HG03066 (cell line): ENCODE measurements at regions not wholly inside any gene's neighbourhood (a gene's known extent, or its start where the extent isn't known, plus 50 kb on each side); places are given as distances from the start of the nearest gene placed in this dataset.
"Not testable (repeated sequence)": the region's sequence is repeated elsewhere in the genome, so short reads cannot be mapped to it uniquely, and the experiment has no call there.

Experiments used
- ATAC-seq: cut with Tn5 transposase; IDR thresholded peaks from one replicate; pipeline ENCODE4 v1.9.1; 2021; ENCODE audit warnings: low read depth; ENCODE audit not compliant: unreplicated experiment

DNA sequence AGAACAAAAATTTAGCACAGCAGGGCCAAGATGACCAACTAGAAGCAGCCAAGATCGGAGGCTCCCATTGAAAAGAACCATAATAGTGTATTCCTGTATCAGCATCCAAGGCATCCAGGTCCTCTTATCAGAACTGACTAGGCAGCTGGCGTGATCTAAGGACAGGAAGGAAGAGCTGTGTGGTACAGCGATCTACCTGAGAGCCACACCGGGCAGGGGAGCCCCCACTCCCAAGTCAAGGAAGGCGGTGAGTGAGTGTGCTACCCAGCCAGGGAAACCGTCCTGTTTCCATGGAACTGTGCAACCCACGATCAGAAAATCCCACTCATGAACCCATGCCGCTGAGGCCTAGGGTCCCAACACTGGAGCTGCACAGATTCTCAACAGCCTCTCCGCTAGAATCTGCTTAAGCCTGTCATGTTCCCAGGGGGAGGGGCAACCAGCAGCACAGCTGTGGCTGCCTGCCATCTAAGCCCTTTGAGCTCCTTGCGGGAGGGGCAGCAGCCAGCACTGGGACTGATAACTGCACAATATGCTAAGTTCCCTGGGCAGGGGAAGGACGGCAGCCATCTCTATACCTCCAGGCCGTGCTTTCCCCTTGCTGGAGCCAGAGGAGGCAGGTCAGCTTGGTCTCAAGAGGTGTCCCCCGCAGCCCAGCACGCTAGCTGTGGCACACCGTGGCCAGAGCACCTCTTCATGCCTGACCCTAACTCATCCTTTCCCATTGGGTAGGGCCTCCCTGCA is 213.0 kb upstream of the SMIM30 start:
- ATAC-seq: no peak

DNA sequence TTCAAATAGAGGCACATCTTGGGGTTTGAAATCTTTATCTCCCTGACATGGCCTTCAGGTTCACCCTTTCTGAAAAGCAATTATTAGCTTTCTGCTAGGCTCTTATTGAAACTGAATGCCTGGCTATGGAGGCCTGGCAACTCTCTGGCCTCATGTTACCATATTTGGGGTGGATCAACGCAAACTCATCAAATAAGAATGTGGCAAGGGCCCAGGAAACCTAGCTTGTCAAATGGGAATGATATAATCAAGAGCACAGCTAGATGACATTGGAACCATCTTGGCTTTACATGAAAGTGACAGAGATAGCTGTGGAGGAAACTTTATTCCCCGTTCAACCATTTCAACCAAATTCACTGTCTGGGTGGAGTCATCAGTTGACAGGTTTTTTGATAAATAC is 202.8 kb upstream of the SMIM30 start:
- ATAC-seq: no peak

- no peak for ATAC-seq
These were observed 202.1 kb upstream of the SMIM30 start for GRCh38 chr7:113320419-113320818.

DNA sequence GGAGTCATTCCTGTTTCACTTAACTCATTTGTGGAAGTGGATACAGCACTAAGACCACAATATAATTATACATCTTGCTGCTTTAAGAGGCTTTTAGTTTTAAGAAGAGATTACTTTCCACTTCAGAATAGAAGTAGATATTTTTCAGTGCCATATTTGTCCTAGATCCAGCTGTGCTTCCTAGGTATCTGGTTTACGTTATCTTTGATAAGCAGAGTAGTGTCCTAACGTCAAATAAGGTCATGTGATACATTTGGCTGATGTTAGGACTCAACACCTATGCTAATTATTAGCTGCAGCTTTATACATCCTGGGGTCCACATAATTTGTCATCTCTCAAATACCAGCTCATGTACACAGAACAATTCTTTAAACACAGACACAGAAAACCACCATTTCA is 196.2 kb upstream of the SMIM30 start:
- no peak for ATAC-seq

DNA sequence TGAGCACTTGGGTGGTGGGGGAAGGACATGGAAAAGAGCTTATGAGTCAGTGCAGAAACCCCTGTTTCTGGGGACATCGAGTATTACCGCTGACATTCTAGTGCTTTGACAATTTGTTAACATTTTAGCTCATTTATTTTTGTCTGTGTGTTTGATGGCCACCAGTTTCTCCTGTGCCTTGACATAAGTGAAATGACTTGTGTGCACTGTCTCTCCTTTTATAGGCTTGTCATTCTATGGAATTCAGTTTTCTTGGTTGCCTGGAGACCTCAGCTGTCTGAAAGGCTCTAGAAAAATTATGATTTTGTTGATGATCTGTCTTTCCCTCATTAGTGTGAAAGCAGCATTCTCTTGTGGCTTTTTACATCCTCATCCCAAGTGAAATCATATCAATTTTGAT is 190.0 kb upstream of the SMIM30 start:
- ATAC-seq: no peak

DNA sequence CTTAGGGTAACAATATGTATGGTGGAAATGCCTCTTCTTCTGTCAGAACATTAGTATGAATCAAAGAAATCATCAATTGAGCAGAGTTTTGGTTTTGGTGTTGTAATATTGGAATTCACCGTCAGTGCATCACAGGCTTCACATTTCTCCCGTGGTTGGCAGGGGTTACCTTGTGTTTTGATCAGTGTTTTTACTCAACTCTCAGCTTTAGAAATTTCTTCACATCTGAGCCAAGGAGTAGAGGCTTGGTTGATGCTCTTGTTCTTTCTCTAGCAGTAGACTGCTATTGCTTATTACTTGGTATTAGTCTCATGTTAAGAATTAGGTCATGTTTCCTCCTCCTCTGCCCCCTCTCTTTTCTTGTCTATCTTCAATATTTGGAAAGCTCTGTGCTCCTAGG is 188.8 kb upstream of the SMIM30 start:
- no peak for ATAC-seq

- ATAC-seq: no peak
These were observed 187.9 kb upstream of the SMIM30 start for GRCh38 chr7:113306302-113306701.

GRCh38 chr7:113304104-113304503 is 185.8 kb upstream of the SMIM30 start:
- no peak for ATAC-seq

DNA sequence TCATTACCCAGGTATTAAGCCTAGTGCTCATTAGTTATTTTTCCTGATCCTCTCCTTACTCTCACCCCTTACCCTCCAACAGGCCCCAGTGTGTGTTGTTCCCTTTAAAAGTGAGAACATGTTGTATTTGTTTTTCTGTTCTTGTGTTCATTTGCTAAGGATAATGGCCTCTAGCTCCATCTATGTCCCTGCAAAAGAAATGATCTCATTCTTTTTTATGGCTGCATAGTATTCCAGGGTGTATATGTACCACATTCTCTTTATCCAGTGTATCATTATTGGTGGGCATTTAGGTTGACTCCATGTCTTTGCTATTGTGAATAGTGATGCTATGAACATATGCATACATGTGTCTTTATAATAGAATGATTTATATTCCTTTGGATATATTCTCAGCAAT is 185.0 kb upstream of the SMIM30 start:
- not testable (repeated sequence) for ATAC-seq

DNA sequence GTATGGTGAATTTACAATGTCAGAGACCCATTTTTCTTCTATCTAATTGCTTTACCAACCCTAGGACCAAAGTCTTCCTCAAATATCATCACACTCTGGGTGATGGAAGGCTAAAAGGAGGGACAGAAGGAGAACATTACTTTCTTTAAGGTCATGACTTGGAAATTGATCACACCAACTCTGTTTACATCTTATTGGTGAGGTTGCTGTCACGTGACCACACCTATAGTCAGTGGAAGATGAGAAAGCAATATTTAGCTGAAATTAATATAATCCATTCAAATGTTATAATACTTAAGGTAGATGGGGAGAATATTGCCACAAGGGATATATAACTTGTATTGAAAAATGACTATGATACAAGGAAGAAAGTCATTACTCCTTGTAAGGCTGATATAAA is 183.6 kb upstream of the SMIM30 start:
- no peak for ATAC-seq

- no peak for ATAC-seq
These were observed 182.8 kb upstream of the SMIM30 start for GRCh38 chr7:113301141-113301540.

GRCh38 chr7:113299748-113300147 is 181.4 kb upstream of the SMIM30 start:
- ATAC-seq: no peak

GRCh38 chr7:113298501-113298900 is 180.1 kb upstream of the SMIM30 start:
- no peak for ATAC-seq

GRCh38 chr7:113294750-113295149 is 176.4 kb upstream of the SMIM30 start:
- no peak for ATAC-seq

DNA sequence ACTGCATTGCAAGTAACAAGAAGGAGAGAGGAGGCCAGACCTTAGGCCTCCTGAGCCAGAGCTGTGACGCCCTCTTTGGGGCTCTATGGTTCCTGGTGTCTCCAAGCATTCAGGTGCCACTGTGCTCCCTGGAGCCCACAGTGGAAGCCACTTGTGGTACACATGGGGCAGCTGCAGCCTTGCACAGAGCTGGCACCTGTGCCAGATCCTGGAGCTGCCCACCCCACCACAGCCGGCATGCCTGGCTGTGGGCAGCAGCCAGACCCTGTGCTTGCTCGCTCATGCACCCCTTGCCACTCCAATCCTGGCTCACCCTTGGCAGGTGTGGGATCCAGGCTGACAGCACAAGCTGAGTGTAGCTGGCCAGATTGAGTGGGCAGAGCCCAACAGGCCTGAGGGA is 173.8 kb upstream of the SMIM30 start:
- no peak for ATAC-seq

- ATAC-seq: no peak
These were observed 172.7 kb upstream of the SMIM30 start for GRCh38 chr7:113291058-113291457.

DNA sequence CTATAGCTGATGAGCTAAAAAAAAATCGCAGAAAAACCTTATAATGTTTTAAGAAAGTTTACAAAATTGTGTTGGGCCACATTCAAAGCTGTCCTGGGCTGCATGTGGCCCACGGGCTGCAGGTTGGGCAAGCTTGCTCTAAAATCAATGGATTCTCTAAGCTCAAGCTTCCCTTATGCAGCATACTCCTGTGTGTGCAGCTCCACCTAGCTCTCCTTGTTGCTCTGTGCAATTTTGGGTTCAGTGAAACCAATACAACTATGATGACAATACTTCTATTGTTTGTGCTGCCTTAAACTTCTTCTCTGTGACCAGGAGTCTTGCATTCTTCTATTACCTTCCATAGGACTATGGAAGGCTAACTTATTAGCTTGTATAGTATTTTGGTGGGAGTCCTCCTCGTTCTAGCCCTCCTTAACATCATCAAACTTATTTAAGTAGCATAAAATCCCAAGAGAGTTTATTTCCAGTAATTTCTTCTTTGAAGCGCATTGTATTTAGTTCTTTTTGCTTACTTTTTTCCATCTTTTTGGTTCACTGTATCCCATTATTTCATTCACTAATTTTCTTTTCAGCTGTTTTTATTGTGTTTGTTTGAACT is 170.9 kb upstream of the SMIM30 start:
- peak; percentile 43 for ATAC-seq

DNA sequence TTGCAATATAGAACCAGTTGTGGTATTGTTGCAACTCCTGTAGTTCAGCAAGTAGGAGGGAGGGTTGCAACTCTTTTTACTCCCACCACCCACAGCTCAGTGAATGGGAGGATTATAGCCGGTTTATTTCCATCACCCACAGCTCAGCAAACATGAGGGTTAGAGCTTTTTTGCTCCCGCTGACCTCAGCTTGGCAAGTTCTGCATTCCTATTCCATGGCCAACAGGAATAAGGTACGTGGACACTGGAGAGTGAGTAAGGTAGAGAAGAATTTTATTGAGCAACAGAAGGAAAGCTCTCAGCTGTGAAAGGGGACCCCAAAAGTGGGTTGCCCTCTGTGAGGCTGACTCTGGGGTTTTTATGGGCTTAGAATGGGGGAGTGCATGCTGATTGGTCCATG is 167.1 kb upstream of the SMIM30 start:
- ATAC-seq: no peak

DNA sequence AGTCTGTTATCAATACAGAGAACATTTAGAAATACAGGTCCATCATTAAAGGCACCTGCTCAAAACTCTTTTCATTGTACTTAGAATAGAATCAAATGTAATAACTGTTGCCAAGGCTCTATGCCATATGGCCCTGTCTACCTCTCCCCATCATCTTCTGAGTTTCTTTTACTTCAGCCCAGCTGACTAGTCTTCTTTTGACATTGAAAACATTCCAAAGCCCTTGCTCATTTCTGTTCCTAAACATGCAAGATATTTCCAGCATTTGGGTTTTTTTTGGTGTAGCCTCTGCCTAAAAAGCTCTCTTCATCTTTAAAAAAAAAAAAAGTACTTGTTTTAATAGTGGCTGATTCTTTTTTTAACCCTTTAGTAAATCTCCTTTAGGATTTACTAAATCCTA is 165.5 kb upstream of the SMIM30 start:
- no peak for ATAC-seq

- ATAC-seq: no peak
These were observed 164.5 kb upstream of the SMIM30 start for GRCh38 chr7:113282875-113283274.

- no peak for ATAC-seq
These were observed 162.9 kb upstream of the SMIM30 start for GRCh38 chr7:113281223-113281622.

DNA sequence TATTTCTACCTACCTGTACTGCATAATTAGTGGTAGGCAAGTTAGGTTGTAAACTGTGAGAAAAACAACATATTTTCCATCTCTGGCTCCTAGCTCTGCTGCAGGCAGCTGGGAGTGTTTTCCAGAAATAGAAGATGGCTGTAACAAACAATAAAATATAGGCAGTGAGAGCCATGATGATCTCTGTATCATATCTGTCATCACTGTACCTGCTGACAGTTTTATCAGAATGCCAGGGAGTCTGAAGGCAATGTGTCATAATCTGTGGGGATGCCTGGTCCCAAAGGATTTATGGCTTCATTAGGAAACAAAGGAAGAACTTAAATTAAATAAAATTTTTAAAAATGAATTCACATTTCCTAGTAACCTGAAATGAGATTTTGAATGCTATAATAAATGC is 160.9 kb upstream of the SMIM30 start:
- no peak for ATAC-seq

DNA sequence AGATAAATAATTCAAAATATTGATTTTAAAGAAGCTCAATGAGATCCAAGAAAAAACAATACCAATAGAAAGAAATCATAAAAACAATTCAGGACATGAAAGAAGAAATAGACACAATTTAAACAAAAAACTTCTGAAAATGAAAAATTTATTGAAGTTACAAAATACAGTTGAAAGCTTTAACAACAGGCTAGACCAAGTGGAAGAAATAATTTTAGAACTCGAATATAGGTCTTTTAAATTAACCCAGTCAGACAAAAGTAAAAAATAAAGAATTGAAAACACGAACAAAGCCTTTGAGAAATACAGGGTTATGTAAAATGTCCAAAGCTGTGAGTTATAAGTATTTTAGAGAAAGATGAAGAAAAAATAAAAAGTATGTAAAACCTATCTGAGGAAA is 152.4 kb upstream of the SMIM30 start:
- no peak for ATAC-seq
